ENCODE measurements at regions not wholly inside any gene's neighbourhood (a gene's known extent, or its start where the extent isn't known, plus 50 kb on each side); places are given as distances from the start of the nearest gene placed in this dataset.

DNA sequence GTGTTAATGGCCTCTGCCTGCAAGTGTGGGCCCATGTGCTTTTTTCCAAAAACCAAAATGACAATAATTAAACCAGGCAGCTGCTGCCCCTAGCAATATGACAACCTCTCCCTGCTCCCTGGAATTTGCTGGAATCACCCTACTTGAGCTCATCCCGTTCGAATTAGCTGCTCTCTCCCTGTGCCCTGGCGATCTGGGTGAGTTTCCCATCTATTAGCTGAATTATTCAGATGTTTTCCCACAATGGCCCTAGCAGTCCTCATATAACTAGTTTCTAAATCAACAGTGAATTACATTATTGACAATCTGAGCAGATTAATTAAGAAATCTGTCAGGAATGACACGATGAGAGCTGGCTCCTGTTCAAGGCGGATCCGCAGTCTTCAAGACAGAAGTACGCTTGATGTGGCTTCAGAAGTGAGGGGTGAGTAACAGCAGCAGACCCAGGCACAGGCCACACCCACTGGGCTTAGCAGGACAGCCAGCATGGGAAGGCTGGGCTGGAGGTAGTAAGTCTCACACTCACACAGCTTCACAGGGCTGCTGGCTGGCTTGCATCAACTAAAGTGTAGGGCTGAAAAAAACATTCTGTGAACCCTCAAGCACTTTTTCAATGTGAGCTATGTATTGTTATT lies 366.2 kb upstream of the ID2 start:
- DNase-seq: no peak
- TF ChIP-seq EZH2 (optimal IDR thresholded peaks at IDR 0.05; ENCODE audit: low read depth, low read length) (no peak), EZH2phosphoT487 (IDR thresholded peaks at IDR 0.05; ENCODE audit: low read length) (no peak)
- TF ChIP-seq, protein P1, sequence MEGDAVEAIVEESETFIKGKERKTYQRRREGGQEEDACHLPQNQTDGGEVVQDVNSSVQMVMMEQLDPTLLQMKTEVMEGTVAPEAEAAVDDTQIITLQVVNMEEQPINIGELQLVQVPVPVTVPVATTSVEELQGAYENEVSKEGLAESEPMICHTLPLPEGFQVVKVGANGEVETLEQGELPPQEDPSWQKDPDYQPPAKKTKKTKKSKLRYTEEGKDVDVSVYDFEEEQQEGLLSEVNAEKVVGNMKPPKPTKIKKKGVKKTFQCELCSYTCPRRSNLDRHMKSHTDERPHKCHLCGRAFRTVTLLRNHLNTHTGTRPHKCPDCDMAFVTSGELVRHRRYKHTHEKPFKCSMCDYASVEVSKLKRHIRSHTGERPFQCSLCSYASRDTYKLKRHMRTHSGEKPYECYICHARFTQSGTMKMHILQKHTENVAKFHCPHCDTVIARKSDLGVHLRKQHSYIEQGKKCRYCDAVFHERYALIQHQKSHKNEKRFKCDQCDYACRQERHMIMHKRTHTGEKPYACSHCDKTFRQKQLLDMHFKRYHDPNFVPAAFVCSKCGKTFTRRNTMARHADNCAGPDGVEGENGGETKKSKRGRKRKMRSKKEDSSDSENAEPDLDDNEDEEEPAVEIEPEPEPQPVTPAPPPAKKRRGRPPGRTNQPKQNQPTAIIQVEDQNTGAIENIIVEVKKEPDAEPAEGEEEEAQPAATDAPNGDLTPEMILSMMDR (IDR thresholded peaks at IDR 0.05; ENCODE audit: low read length): no peak
- Histone ChIP-seq H3K27ac (ENCODE audit: low read length) (no peak overlapping the region), H3K4me2 (ENCODE audit: low read depth, low read length) (no peak overlapping the region), H3K79me2 (ENCODE audit: low read length) (no peaks in the 10 kb centered on the region), H3K9ac (ENCODE audit: low read length) (no peak overlapping the region), H4K20me1 (ENCODE audit: insufficient read depth, low read length) (no peaks in the 10 kb centered on the region), H3F3A (ENCODE audit: insufficient read depth, low read length) (no peaks in the 10 kb centered on the region), H3K36me3 (replicated peaks; ENCODE audit: insufficient read depth, low read length) (no peaks in the 10 kb centered on the region), H3K9me3 (replicated peaks; ENCODE audit: insufficient read depth, low read length) (no peaks in the 10 kb centered on the region), H3K27me3 (replicated peaks; ENCODE audit: insufficient read depth, low read length) (no peaks in the 10 kb centered on the region), H3K9me2 (replicated peaks; ENCODE audit: insufficient read depth, low read length) (no peaks in the 10 kb centered on the region), H3K4me3 (ENCODE audit: low read length) (no peak overlapping the region), H2AFZ (ENCODE audit: low read length) (no peak overlapping the region), H3K4me1 (ENCODE audit: low read length) (0 out of 2 replicates have a peak, but pooled peaks cover 8% of the 10 kb centered on the region)

DNA sequence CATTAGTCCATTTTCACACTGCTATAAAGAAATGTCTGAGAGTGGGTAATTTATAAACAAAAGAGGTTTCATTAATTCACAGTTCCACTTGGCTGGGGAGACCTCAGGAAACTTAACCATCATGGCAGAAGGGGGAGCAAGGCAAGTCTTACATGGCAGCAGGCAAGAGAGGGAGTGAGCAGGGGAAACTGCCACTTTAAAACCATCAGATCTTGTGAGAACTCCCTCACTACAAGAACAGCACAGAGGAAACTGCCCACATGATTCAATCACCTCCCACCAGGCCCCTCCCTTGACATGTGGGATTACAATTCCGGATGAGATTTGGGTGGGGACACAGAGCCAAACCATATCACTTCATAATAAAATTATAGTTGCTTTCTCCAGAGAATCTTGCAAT lies 365.5 kb upstream of the ID2 start:
- no peak overlapping the region for H3K9ac ChIP-seq (ENCODE audit: low read length)
- no peaks in the 10 kb centered on the region for H3K9me3 ChIP-seq (replicated peaks; ENCODE audit: insufficient read depth, low read length)
- no peaks in the 10 kb centered on the region for H3F3A ChIP-seq (ENCODE audit: insufficient read depth, low read length)
- no peak overlapping the region for H3K4me2 ChIP-seq (ENCODE audit: low read depth, low read length)
- H2AFZ ChIP-seq (ENCODE audit: low read length): no peak overlapping the region
- H3K4me3 ChIP-seq (ENCODE audit: low read length): no peak overlapping the region
- no peaks in the 10 kb centered on the region for H4K20me1 ChIP-seq (ENCODE audit: insufficient read depth, low read length)
- no peaks in the 10 kb centered on the region for H3K79me2 ChIP-seq (ENCODE audit: low read length)
- no peak for DNase-seq
- no peaks in the 10 kb centered on the region for H3K27me3 ChIP-seq (replicated peaks; ENCODE audit: insufficient read depth, low read length)
- 0 out of 2 replicates have a peak, but pooled peaks cover 8% of the 10 kb centered on the region for H3K4me1 ChIP-seq (ENCODE audit: low read length)
- H3K36me3 ChIP-seq (replicated peaks; ENCODE audit: insufficient read depth, low read length): no peaks in the 10 kb centered on the region
- TF ChIP-seq EZH2 (optimal IDR thresholded peaks at IDR 0.05; ENCODE audit: low read depth, low read length): no peak
- H3K27ac ChIP-seq (ENCODE audit: low read length): no peak overlapping the region
- no peaks in the 10 kb centered on the region for H3K9me2 ChIP-seq (replicated peaks; ENCODE audit: insufficient read depth, low read length)

DNA sequence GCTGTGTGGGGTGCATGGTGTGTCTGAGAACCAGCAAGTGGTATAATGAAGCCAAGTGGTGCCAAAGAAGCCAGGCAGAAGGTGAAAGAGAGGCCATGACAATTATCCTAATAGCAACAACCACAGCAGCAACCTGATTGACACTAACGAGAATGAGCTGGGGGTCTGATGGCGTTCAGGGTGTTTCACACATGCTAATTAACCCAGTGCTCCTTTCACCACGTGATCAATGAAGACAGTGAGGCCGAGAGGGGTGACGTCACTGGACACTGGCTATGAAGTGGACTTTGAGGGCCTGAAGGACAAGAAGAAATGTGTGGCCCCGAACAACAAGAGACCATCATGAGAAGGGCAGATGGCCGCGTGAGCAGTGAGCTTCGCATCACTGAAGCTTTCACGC lies 364.4 kb upstream of the ID2 start:
- H3K4me1 ChIP-seq (ENCODE audit: low read length): 0 out of 2 replicates have a peak, but pooled peaks cover 8% of the 10 kb centered on the region
- no peaks in the 10 kb centered on the region for H3K36me3 ChIP-seq (replicated peaks; ENCODE audit: insufficient read depth, low read length)
- H2AFZ ChIP-seq (ENCODE audit: low read length): no peak overlapping the region
- no peaks in the 10 kb centered on the region for H3K27me3 ChIP-seq (replicated peaks; ENCODE audit: insufficient read depth, low read length)
- H3K9me3 ChIP-seq (replicated peaks; ENCODE audit: insufficient read depth, low read length): no peaks in the 10 kb centered on the region
- no peaks in the 10 kb centered on the region for H3K9me2 ChIP-seq (replicated peaks; ENCODE audit: insufficient read depth, low read length)
- TF ChIP-seq EZH2 (optimal IDR thresholded peaks at IDR 0.05; ENCODE audit: low read depth, low read length) (no peak), EZH2phosphoT487 (IDR thresholded peaks at IDR 0.05; ENCODE audit: low read length) (no peak)
- TF ChIP-seq, protein P1 (IDR thresholded peaks at IDR 0.05; ENCODE audit: low read length): no peak
- H3K79me2 ChIP-seq (ENCODE audit: low read length): no peaks in the 10 kb centered on the region
- no peak overlapping the region for H3K4me3 ChIP-seq (ENCODE audit: low read length)
- H3K27ac ChIP-seq (ENCODE audit: low read length): no peak overlapping the region
- H3K4me2 ChIP-seq (ENCODE audit: low read depth, low read length): no peak overlapping the region
- H3F3A ChIP-seq (ENCODE audit: insufficient read depth, low read length): no peaks in the 10 kb centered on the region
- no peak overlapping the region for H3K9ac ChIP-seq (ENCODE audit: low read length)
- no peak for DNase-seq
- H4K20me1 ChIP-seq (ENCODE audit: insufficient read depth, low read length): no peaks in the 10 kb centered on the region

DNA sequence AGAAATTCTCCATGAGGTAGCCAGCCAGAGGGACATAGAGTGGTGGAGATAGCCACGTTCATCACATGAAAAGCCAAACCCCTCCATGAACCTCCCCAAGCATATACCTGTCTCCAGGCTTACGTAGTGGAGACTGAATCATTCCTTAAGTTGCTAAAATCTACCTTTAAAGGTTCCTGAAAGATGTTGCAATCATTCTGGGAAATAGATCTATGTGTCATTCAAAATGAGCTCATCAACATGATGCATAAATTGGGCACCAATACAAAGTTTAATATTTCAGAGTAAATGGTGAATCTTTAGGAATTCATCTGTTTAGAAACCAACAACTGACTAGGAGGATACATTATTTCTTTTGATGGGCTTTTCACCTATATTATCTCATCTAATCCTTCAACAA lies 362.6 kb upstream of the ID2 start:
- Histone ChIP-seq H4K20me1 (ENCODE audit: insufficient read depth, low read length) (no peaks in the 10 kb centered on the region), H3K27me3 (replicated peaks; ENCODE audit: insufficient read depth, low read length) (no peaks in the 10 kb centered on the region), H3K36me3 (replicated peaks; ENCODE audit: insufficient read depth, low read length) (no peaks in the 10 kb centered on the region), H3K9ac (ENCODE audit: low read length) (no peak overlapping the region), H3K9me2 (replicated peaks; ENCODE audit: insufficient read depth, low read length) (no peaks in the 10 kb centered on the region), H3K4me1 (ENCODE audit: low read length) (no peaks in the 10 kb centered on the region), H3K4me2 (ENCODE audit: low read depth, low read length) (no peak overlapping the region), H3K27ac (ENCODE audit: low read length) (no peak overlapping the region), H3K79me2 (ENCODE audit: low read length) (no peaks in the 10 kb centered on the region), H3K4me3 (ENCODE audit: low read length) (no peak overlapping the region), H3K9me3 (replicated peaks; ENCODE audit: insufficient read depth, low read length) (no peaks in the 10 kb centered on the region; the same call in 1 of the 2 replicates), H2AFZ (ENCODE audit: low read length) (no peak overlapping the region), H3F3A (ENCODE audit: insufficient read depth, low read length) (no peaks in the 10 kb centered on the region)
- TF ChIP-seq, protein P1 (IDR thresholded peaks at IDR 0.05; ENCODE audit: low read length): no peak
- TF ChIP-seq EZH2 (optimal IDR thresholded peaks at IDR 0.05; ENCODE audit: low read depth, low read length): no peak
- no peak for DNase-seq
